ENCODE measurements at regions not wholly inside any gene's neighbourhood (a gene's known extent, or its start where the extent isn't known, plus 50 kb on each side); places are given as distances from the start of the nearest gene placed in this dataset.
"Not testable (repeated sequence)": the region's sequence is repeated elsewhere in the genome, so short reads cannot be mapped to it uniquely, and the experiment has no call there.

DNA sequence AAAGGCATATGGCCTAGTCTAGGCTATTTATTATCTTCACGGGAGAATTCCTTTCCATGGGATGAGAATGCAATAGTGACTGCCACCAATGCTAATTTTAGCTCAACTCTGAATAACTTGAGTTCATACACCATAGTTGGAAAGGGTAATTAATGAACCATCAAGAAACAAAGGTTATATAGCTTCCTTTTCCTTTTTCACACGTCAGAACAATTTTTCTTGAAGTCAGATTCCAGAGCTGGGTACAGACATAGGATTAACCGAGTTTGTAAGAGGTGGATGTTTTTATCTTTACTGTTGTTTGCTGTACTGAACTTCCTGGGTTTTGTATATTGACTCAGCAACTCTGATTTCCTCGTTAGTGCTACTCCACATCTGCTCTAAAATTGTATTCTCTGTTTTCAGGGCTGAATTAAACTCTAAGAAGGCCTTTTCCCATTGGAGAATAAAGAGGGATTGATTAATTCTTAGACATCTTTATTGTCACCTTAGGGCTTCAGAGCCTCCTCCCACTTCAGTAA lies 262.0 kb downstream of the NUF2 start:
- DNase-seq: no peak

DNA sequence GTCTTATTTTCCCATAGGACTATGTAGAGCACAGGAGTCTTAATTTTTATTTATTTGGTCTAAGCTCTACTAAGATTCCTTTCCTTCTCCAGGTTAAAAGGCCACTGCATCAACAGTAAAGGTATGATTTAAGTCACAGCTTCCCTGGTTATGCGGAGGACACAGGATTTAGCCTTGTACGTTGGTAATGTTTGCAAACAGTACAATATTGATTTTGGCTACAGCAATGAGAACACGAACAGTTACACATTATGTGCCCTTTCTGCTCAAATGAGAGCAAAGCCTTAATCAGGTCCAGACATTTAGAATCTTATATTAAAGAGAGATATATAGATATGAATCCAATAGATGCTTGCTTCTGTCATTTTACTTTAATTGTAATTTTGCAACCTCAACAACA lies 264.0 kb downstream of the NUF2 start:
- DNase-seq: no peak

DNA sequence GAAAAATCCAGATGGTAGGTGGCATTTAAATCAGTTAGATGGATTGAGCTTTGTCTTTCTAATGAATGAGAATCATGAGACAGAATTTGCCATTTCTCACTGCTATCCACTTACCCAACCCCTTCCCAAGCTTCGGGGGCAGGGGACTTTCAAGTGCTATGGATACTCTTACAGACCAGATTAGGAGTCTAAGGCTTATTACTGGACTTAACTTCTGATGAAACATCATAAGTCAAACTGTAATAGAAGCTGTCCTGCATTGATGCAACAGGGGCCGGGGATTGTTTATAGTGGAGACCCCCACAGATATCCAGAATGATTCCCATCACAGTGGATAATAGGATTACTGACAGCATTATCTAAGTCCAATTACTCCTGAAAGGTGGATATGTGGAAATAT lies 267.0 kb downstream of the NUF2 start:
- DNase-seq: no peak

DNA sequence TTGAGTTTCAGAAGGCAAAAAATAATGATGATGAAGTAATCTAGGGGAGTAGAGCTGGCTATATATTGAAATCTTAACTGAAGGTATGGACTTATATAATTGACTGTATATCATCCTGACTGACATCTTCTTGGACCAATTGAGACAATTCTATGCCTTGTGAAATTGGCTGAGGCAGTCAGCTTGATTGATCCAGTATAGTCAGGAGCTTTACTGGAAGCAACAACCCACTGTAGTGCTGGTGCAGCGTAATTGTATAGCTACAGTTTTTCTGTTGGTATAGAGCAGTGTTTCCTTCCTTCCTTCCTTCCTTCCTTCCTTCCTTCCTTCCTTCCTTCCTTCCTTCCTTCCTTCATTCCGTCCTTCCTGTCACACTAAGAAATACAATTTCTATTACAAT lies 268.0 kb downstream of the NUF2 start:
- DNase-seq: no peak

DNA sequence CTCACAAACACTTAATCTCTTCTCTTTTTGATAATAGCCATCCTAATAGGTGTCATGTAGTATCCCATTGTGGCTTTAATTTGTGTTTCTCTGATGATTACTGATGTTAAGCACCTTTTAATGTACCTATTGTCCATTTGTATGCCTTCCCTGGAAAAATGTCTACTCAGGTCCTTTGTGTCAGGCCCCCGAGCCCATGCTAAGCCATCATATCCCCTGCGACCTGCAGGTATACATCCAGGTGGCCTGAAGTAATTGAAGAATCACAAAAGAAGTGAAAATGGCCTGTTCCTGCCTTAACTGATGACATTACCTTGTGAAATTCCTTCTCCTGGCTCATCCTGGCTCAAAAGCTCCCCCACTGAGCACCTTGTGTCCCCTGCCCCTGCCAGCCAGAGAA lies 269.4 kb downstream of the NUF2 start:
- DNase-seq: not testable (repeated sequence)

DNA sequence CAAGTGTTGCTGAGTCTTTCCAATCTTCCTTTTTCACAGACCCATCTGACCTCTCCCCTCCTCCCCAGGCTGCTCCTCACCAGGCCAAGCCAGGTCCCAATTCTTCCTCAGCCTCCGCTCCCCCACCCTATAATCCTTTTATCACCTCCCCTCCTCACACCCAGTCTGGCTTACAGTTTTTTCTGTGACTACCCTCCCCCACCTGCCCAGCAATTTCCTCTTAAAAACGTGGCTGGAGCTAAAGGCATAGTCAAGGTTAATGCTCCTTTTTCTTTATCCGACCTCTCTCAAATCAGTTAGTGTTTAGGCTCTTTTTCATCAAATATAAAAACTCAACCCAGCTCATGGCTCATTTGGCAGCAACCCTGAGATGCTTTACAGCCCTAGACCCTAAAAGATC lies 270.9 kb downstream of the NUF2 start:
- not testable (repeated sequence) for DNase-seq

DNA sequence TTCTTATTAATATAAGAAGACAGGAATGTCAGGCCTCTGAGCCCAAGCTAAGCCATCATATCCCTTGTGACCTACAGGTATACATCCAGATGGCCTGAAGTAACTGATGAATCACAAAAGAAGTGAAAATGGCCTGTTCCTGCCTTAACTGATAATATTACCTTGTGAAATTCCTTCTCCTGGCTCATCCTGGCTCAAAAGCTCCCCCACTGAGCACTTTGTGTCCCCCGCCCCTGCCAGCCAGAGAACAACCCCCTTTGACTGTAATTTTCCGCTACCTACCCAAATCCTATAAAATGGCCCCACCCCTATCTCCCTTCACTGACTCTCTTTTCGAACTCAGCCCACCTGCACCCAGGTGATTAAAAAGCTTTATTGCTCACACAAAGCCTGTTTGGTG lies 274.4 kb downstream of the NUF2 start:
- not testable (repeated sequence) for DNase-seq

DNA sequence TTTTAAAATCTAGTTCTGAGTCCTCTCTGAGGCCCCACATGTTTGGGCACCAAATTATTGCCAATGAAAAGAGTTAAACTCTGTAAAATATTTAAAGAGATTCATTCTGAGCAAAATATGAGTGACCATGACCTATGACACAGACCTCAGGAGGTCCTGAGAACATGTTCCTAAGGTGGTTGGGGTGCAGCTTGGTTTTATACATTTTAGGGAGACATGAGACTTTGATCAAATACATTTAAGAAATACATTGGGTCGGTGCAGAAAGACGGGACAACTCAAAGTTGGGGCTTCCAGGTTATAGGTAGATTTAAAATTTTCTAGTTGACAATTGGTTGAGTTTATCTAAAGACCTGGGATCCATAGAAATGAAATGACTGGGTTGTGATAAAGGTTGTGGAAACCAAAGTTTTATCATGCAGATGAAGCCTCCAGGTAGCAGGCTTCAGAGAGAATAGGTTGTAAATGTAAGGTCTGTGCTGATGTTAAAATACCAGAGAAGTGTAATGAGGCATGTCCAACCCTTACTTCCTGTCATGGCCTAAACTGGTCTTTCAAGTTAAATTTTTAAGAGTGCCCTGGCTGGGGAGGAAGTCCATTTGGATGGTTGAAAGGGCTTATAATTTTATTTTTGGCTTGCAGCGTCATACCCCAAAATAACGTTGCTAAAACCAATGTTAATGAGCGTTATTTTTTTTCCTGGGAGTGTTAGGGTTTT lies 274.9 kb downstream of the NUF2 start:
- DNase-seq: no peak

DNA sequence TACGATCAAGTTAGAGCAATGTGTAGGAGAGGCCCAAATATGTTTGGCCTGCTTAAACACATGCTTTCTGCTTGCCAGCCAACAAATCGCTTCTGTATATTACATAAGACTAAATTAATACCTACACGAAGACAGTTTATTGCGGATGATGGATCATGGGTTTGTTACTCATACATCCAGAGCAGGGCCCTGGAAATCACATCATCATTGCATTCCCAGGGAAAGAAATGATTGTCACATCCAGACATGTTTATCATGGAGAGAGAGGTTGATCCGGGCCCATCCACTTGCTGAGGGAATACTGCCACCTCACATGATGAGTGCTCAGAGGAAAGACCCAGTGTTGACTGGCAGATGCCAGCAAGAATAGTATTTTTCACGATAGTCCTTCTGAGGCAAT lies 282.6 kb downstream of the NUF2 start:
- no peak for DNase-seq

DNA sequence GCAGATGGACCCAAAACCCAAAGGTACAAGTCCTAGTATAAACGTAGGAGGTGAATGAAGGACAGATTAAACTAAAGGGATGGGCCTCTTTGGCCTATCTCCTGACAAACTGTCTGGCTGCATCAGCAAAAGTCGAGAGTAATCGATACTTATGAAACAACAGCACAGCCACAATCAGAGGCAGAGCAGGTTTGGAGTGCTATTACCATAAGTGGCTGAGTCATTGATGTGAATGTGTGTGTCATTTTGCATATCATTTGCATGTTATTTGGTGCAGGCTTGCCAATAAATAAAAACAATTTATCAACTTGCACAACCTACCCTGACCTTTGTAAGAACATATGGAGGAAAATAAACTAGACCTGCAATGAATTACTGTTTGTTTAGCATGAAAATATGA lies 283.1 kb downstream of the NUF2 start:
- no peak for DNase-seq

DNA sequence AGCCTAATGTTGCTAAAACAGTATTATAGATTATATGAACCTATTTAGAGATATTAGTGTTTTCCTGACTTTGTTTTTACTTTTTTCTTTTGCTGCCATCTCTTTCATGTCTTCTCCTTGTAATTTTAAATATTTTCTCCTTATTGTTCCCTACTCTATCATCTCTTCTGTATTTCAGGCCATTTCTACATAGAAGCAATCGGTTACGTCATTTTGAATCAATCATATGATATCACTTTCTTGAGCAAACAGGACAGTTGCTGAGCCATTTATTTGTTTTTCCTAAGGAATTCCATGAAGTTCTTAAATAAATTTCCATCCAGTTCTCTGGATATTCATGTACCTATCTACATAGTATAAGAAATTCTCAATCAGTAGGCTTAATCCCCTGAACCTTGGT lies 287.2 kb downstream of the NUF2 start:
- no peak for DNase-seq

DNA sequence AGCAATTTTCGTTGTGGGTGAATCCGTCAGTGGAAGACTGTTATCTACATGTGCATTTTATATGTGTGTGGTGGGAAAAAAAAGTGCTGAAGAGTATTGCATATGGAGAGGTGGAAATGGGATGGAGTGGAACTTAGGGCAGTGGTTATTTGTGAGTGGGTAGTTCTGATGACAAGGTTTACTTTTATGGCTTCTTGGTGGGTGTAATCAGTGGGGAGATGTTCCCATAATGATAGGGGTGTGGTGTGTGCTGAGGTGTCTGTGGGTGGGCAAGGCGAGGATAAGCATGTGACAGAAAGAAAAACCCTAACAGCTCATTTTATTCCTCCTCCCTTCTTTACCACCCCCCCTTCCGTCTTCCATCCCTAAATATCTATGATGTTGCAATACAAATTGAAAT lies 288.1 kb downstream of the NUF2 start:
- DNase-seq: no peak

DNA sequence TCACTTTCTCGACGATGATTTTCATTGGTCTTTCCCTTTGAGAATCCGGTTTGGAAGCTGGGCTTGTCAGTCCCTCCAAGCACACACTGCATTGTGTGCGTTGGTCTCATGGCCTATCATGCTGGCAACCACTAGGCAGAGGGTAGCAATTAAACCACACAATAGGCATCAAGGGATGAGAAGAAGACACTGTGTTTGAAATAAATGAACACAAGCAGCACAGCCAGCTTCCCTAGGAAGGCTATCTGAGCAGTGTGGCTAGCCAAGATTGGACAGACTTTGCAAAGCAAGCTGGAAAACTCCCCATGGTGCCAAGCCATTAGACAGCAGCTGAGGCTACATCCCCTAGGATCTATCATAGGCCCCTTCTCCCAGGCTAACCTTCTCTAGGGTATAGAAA lies 288.7 kb downstream of the NUF2 start:
- DNase-seq: peak; percentile 9

DNA sequence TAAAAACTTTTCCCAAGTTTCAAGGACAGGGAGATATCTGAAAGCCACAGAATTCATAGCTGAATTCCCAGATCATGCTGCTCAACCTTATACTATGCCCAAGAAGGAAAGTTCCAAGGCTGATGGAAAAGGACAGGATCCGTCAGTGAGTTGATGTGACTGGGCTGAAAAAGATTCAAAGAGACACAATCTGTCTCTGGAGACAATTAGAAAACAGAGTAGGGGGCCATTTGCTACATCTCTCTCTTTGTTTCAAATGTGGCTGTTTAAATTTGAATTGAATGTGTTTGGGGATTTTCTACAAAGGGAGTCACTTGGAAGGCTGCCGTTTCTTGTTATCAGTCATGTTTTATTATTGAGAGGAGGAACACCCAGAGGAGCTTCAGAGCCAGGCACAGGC lies 292.6 kb downstream of the NUF2 start:
- no peak for DNase-seq

DNA sequence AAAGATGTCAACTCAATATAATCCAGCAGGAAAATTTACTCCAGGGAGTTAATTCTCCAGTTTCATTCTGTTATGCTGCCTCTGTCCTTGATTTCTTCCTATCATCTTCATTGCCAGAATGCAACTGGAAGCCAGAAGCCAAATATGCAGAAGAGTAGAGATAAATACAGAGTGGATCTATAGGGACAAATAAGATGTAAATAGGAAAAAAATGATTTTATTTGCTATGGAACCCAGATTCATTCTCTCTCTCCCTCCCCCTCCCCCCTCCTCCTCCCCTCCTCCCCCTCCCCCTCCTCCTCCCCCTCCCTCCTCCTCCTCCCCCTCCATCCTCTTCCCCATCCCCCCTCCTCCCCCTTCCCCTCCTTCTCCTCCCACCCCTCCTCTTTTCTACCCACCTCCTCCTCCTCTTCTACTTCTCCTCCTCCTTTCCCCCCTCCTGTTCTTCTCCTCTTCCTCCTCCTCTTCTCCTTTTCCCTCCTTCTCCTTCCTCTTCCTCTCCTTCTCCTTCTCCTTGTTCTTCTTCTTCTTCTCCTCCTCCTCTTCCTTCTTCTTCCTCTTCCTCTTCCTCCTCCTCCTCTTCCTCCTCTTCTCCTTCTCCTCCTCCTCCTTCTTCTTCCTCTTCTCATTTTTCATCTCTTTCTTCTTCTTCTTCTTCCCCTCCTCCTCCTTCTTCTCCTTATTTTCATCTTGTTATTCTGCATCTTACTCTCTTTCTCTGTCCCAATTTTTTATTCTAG lies 306.4 kb downstream of the NUF2 start:
- no peak for DNase-seq

DNA sequence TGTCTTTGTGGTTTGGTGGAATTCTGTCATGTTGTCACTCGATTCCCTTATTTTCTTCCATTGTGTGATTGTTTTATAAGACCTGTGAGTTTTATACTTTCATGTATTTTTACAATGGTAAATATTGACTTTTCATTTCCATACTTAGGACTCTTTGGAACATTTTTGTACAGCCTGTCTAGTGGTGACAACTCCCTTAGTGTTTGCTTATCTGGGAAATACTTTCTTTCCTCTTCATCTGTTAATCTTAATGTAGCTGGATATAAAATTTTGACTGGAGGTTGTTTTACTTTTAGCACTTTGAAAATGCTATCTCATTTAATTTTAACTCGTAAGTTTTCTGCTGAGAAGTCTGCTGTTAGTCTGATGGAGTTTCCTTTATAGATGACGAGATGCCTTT lies 310.5 kb downstream of the NUF2 start:
- DNase-seq: no peak

DNA sequence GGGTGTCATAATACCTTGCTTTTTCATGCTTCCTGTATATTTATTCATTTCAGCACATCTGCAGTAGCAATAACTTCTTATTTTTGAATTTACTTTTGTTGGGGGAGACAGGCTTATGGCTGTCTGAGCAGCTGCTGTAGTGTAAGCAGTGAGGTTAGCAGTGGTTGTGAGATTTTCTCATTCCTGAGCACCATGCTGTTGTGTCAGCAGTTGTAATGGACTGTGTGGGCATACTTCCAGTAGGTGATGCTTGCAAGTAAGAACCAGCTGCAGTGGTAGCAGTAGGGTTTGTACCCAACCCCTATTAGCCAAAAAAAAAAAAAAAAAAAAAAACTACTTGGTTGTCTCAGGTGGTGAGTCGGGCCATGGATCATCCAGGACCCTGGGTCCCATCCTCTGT lies 311.6 kb downstream of the NUF2 start:
- DNase-seq: no peak

DNA sequence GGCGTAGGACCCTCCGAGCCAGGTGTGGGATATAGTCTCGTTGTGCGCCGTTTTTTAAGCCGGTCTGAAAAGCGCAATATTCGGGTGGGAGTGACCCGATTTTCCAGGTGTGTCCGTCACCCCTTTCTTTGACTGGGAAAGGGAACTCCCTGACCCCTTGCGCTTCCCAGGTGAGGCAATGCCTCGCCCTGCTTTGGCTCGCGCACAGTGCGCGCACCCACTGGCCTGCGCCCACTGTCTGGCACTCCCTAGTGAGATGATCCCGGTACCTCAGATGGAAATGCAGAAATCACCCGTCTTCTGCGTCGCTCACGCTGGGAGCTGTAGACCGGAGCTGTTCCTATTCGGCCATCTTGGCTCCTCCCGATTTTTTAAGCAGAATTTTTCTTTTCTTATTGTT lies 323.9 kb downstream of the NUF2 start:
- not testable (repeated sequence) for DNase-seq

DNA sequence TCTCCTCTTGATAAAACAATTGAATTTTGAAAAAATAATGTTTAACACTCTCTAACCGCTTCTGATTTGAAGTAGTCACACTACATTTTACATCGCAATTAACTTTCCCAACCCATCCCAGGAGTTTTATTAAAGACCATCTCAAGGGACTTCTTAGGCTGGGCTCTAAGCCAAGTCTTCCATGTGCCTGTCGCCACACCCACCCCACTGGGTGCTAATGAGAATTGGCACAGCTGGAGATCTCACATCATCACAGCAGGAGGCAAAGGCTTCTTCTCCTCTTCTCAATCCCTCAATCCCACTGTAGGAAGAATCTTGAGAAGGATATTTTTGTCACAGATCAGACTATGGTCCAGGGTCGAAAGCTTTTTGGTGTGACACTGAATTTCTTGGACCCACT lies 328.9 kb downstream of the NUF2 start:
- DNase-seq: peak; percentile 80

DNA sequence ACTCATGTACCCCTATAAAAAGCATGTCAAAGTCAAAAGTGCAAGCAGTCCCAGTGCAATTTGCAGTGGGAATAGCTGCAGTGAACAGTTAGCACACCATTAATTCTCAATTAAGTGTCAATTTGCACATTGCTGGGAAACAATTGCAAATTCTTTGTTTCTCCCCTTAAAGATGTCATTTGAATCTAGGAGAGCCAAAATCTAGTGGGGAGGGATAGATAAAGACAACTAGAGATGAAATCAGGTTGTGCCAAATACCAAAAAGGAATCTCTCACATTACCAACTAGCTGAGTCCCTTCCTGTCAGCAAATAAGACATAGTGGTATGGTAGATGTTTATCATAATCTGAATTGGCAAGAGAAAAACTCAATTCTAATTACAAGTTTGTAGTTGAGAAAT lies 330.7 kb downstream of the NUF2 start:
- DNase-seq: no peak

DNA sequence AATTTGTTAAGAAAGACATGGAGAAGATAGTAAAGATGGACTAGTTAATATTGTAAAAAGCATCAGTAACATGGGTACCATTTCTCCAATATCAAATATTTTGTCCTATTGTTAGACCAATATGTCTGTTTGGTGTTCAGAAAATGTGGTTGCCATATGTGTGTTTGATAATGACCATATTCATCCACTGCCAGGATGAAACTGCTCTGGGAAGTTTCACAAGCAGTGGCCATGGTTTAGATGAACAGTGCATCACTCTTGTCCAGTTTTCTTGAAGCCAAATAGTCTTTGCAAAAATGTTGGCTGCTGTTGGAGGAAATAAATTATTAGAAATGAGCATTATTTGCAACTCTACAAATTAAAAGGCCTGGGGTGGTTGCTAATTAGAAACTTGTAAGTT lies 333.8 kb downstream of the NUF2 start:
- DNase-seq: no peak

DNA sequence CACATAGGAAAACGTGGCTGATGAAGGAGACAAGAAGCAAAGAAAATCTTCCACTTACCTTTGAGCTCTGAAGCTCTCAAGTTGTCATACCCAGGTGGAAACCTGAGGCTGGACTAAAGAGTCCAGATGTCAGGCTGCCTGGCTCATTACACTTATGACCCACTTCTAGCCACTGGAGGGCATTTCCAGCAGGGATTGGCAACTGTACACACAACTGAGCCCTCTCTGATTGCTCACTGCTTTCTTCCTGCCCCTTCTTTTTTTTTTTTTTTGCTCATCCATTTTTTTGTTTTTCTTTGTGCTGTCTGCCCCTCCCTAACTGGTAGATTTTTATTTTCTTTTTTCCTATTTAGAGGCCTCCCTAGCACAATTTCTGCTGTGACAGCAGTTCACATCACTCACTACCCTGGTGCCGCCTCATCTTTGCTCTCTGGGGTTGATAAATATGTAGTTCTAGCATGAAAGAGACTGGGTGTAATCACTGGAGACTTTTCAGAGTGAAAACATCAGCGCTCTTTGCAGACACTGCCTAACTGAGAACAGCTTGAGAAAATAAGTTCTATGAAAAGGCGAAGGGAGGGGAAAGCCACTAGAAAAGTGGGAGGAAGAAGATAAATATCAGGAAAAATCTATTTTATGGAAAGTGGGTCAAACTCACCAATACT lies 334.5 kb downstream of the NUF2 start:
- DNase-seq: peak; percentile 5

DNA sequence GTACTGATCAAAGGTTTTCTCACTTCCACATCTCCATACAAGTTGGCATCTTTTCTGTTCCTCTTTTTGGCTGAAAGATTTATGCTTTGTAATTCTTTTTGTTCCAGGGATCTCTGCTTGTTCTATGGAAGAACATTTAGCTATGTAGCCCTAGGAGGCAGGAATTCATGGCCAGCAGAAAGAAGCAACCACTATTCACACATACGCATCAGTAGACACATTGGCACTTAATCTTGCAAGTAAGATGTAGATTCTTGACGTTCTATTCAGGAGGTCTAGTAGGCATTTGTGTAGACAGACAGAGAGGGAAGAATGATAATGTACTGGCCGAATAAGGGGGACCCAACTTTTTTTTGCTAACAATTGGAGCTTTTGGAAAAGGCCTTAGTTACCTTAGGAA lies 336.0 kb downstream of the NUF2 start:
- DNase-seq: no peak

DNA sequence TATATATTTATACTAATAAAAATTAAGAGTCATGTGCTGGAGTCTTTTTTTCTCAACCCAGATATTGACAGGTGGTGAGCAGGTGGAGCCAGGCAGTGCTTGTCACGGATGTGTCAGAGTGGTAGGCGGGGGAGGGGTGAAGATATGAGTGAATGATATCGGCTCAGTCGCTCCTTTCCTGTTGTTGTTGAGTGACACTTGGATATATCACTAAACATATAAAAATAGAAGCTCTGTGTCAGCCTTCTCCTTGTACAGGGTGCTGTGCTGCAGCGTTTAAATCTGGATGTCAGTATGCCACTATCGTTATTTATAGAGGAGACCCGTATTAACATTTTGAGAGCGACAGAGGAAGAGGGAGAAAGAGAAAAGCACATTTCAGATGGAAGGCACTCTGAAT lies 339.6 kb downstream of the NUF2 start:
- no peak for DNase-seq
